ENCODE measurements at regions not wholly inside any gene's neighbourhood (a gene's known extent, or its start where the extent isn't known, plus 50 kb on each side); places are given as distances from the start of the nearest gene placed in this dataset.

GRCh38 chr17:79366988-79367571 lies 243.8 kb downstream of the RBFOX3 start:
- Histone ChIP-seq H3K9me3 (ENCODE audit: low read length) (no peaks in the 10 kb centered on the region), H3K27ac (ENCODE audit: low read depth, low read length) (no peak overlapping the region), H3K4me1 (ENCODE audit: insufficient read depth, low read length) (peaks cover 27% of the 10 kb centered on the region), H3K36me3 (ENCODE audit: insufficient read depth, low read length) (no peaks in the 10 kb centered on the region), H3K27me3 (ENCODE audit: control insufficient read depth in 1 of 2, insufficient read depth in 2 of 2, low read length in 2 of 2) (no peaks in the 10 kb centered on the region), H3K9ac (ENCODE audit: low read length) (no peak overlapping the region), H3K4me3 (ENCODE audit: low read depth in 1 of 2, low read length in 2 of 2) (no peak overlapping the region)

DNA sequence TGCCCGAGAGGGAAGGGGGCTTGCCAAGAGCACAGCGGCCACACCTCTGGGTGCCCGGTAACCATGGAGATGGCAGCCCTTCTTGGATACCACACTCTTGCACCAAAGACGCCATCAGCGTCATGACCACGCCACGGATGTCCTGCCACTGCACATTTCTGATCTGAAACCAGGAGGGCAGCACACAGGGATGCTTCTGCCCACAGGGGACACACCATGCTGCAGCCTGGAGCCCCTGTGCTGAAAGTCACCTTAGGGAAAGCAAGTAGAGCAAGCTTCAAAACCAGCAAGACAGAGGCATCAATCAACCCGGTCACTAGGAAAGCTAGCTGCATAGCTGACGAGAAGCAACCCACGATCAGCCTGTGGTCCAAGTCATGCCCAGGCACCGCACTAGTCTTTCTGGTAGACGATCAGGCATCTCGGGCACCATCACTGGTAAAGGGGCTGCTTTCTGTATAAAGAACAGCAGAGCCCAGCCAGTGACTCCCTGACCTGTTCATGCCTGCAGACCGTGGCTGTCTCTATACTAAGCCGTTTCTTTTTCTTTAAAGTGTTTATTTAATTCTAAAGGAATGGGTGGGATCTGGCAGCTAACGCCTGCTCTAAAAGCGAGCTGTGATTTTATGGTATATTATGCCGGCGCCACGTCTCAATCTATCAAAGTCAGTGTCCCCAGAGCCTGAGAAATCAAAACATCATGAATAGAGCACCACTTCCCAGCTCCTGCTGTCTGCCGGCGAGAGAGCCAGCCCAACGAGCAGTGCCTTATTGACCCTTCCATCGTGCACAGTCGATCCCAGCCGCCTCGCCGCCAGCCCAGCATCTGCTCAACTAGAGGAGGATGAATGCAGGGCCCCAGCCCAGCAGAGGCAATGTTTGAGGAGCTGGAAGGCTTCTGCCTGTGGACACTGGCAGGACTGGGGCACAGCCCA lies 244.7 kb downstream of the RBFOX3 start:
- H3K4me1 ChIP-seq (ENCODE audit: insufficient read depth, low read length) = peaks cover 30% of the 10 kb centered on the region
- no peak overlapping the region for H3K27ac ChIP-seq (ENCODE audit: low read depth, low read length)
- H3K27me3 ChIP-seq (ENCODE audit: control insufficient read depth in 1 of 2, insufficient read depth in 2 of 2, low read length in 2 of 2) = no peaks in the 10 kb centered on the region
- no peaks in the 10 kb centered on the region for H3K9me3 ChIP-seq (ENCODE audit: low read length)
- no peak overlapping the region for H3K4me3 ChIP-seq (ENCODE audit: low read depth in 1 of 2, low read length in 2 of 2)
- H3K9ac ChIP-seq (ENCODE audit: low read length) = no peak overlapping the region
- no peaks in the 10 kb centered on the region for H3K36me3 ChIP-seq (ENCODE audit: insufficient read depth, low read length)

- H3K9ac ChIP-seq (ENCODE audit: low read length) = no peak overlapping the region
- H3K4me3 ChIP-seq (ENCODE audit: low read depth in 1 of 2, low read length in 2 of 2) = no peak overlapping the region
- H3K27me3 ChIP-seq (ENCODE audit: control insufficient read depth in 1 of 2, insufficient read depth in 2 of 2, low read length in 2 of 2) = no peaks in the 10 kb centered on the region
- peaks cover 30% of the 10 kb centered on the region for H3K4me1 ChIP-seq (ENCODE audit: insufficient read depth, low read length)
- H3K9me3 ChIP-seq (ENCODE audit: low read length) = no peaks in the 10 kb centered on the region
- no peaks in the 10 kb centered on the region for H3K36me3 ChIP-seq (ENCODE audit: insufficient read depth, low read length)
- H3K27ac ChIP-seq (ENCODE audit: low read depth, low read length) = no peak overlapping the region
Observed at GRCh38 chr17:79365351-79365750, 245.5 kb downstream of the RBFOX3 start.

DNA sequence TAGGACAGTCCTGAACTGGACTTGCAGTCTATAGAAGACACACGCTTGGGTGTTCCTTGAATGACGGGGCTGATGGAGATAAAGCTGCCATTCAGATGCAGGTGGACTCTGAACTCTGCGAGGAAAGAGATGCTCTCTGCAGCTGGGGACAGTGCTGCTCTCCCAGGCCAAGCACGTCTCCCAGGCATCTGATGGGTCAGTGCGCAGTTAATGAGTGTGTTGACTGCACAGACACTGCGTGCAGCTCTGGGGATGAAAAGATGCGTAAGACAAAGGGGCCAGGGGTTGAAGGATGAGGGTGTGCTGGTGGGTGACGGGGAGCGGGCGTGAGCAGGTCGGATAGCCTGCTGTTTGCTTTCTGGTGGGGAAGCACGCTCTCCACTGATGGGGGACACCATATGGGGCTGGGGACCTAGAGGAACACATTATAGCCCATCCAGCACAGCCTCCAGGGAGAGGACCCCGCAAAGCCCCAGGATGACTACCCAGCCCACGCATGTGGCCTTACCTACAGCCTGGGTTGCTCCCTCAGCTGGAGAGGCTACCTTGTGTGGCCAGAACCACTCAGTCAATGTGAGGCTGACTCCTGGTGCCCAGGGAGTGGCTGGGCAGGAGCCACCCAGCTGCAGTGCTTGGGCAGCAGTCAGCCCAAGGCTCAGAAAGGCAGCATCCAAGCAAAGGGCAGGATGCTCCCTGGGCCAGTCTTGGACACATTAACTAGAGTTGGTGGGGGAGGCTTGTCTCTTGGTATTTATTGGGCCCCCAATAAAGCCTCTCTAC lies 246.3 kb downstream of the RBFOX3 start:
- Histone ChIP-seq H3K4me1 (ENCODE audit: insufficient read depth, low read length) (peaks cover 30% of the 10 kb centered on the region), H3K9ac (ENCODE audit: low read length) (no peak overlapping the region), H3K27ac (ENCODE audit: low read depth, low read length) (no peak overlapping the region), H3K9me3 (ENCODE audit: low read length) (no peaks in the 10 kb centered on the region), H3K27me3 (ENCODE audit: control insufficient read depth in 1 of 2, insufficient read depth in 2 of 2, low read length in 2 of 2) (no peaks in the 10 kb centered on the region), H3K36me3 (ENCODE audit: insufficient read depth, low read length) (no peaks in the 10 kb centered on the region), H3K4me3 (ENCODE audit: low read depth in 1 of 2, low read length in 2 of 2) (no peak overlapping the region)

DNA sequence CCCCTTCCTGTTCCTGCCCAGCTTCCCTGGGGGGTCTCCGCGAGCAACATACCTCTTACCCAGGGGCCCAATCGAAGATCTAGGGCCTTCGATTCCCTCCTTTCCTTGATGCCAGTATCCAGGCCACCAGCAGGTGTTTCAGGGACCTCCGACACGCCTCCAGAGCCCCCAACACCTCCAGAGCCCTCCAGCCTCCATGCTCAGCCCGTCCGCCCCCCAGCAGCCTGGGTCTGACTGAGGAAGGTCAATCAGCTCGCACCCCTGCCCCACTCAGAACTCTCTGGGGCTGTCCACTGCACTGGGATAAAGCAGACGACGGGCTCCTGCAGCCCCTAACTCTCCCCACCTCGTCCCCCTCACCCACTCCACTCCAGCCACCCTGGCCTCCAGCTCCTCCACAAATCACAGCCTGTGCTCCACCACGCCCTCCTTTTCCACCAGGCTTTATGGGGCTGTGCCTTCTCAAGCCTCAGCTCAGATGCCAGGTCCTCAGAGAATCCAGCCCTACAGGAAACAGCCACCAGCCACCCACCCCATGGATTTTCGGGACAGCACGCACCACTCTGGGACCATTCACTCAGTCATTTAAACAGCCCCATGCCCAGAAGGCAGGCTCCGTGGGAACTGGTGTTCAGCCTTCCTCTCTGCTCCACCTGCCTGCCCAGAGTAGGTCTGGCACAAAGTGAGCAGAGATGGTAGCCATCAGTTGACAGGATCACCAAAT lies 247.1 kb downstream of the RBFOX3 start:
- Histone ChIP-seq H3K4me3 (ENCODE audit: low read depth in 1 of 2, low read length in 2 of 2) (no peak overlapping the region), H3K4me1 (ENCODE audit: insufficient read depth, low read length) (peaks cover 30% of the 10 kb centered on the region), H3K27ac (ENCODE audit: low read depth, low read length) (no peak overlapping the region), H3K9ac (ENCODE audit: low read length) (no peak overlapping the region), H3K9me3 (ENCODE audit: low read length) (no peaks in the 10 kb centered on the region), H3K36me3 (ENCODE audit: insufficient read depth, low read length) (no peaks in the 10 kb centered on the region), H3K27me3 (ENCODE audit: control insufficient read depth in 1 of 2, insufficient read depth in 2 of 2, low read length in 2 of 2) (no peaks in the 10 kb centered on the region)

GRCh38 chr17:79362772-79363305 lies 248.0 kb downstream of the RBFOX3 start:
- Histone ChIP-seq H3K9me3 (ENCODE audit: low read length) (no peaks in the 10 kb centered on the region), H3K36me3 (ENCODE audit: insufficient read depth, low read length) (no peaks in the 10 kb centered on the region), H3K9ac (ENCODE audit: low read length) (no peak overlapping the region), H3K4me3 (ENCODE audit: low read depth in 1 of 2, low read length in 2 of 2) (no peak overlapping the region), H3K4me1 (ENCODE audit: insufficient read depth, low read length) (peaks cover 30% of the 10 kb centered on the region), H3K27ac (ENCODE audit: low read depth, low read length) (no peak overlapping the region), H3K27me3 (ENCODE audit: control insufficient read depth in 1 of 2, insufficient read depth in 2 of 2, low read length in 2 of 2) (no peaks in the 10 kb centered on the region)

DNA sequence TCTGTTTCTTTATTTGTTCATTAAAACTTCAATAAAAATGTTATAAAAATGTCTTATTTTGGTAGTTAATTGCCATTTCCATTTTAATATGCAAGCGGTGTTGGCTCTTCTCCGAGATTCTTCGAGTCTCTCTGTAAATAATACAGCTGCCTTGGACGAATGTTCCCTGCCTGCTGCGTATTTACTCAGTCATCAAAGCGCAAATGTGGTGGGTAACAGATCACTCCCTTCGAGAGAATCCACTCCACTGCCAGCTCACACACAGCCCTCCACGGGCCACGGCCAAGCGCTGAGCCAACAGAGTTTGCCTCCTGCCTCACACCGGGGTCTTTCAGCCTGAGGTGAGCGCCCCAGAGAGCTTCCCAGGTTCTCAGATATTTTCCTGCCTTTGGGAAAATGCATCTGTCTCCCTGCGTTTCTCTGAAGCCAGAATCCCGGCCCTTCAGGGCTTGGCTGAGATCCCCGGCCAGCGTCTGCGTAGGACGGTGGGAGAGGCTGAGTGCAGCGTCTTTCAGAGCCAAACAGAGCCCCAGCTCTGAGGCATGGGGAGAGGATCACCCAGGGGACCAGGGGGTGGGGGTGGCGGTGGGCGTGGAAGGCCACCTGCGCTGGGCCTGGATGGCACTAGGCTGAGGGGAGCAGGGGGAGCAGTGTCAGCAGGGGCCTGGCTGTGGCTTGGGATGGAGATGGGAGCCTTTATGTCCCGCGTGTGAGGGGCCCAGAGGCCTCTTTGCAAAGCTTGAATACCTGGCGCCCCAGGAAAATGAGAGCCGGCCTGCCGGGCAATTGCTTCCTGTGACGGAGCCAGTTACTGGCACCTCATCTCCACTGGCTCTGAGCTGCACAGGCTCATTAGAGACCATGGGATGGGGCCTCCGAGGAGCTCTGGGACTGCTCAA lies 248.7 kb downstream of the RBFOX3 start:
- no peaks in the 10 kb centered on the region for H3K27me3 ChIP-seq (ENCODE audit: control insufficient read depth in 1 of 2, insufficient read depth in 2 of 2, low read length in 2 of 2)
- no peak overlapping the region for H3K9ac ChIP-seq (ENCODE audit: low read length)
- H3K27ac ChIP-seq (ENCODE audit: low read depth, low read length) = no peak overlapping the region
- H3K9me3 ChIP-seq (ENCODE audit: low read length) = no peaks in the 10 kb centered on the region
- H3K4me1 ChIP-seq (ENCODE audit: insufficient read depth, low read length) = peaks cover 30% of the 10 kb centered on the region
- no peak overlapping the region for H3K4me3 ChIP-seq (ENCODE audit: low read depth in 1 of 2, low read length in 2 of 2)
- H3K36me3 ChIP-seq (ENCODE audit: insufficient read depth, low read length) = no peaks in the 10 kb centered on the region

DNA sequence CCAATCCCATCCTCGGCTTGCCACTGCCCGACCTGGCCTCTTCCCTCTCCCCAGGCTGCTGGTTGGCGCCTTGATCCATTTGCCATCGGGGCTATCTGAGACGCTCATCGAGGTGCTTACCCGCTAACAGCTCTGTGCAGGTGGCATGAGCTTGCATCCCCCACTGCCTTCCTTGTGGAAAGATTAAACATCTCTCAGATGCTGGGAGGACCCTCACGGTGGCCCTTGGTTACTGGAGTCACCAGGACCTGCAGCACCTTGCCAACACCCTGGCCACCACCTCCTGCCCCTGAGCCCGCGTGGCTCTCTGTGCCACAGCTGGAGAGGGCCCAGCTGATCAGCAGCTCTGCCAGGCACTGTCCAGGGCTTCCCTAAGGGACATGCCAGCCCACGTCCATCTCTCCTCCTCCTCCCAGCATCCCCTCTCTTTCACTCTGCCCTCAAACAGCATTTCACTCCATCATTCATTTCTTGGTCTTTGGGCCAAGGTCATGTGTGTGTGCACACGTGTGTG lies 249.6 kb downstream of the RBFOX3 start:
- no peak overlapping the region for H3K4me3 ChIP-seq (ENCODE audit: low read depth in 1 of 2, low read length in 2 of 2)
- H3K27ac ChIP-seq (ENCODE audit: low read depth, low read length) = no peak overlapping the region
- no peaks in the 10 kb centered on the region for H3K36me3 ChIP-seq (ENCODE audit: insufficient read depth, low read length)
- peaks cover 32% of the 10 kb centered on the region for H3K4me1 ChIP-seq (ENCODE audit: insufficient read depth, low read length)
- no peak overlapping the region for H3K9ac ChIP-seq (ENCODE audit: low read length)
- H3K9me3 ChIP-seq (ENCODE audit: low read length) = no peaks in the 10 kb centered on the region
- H3K27me3 ChIP-seq (ENCODE audit: control insufficient read depth in 1 of 2, insufficient read depth in 2 of 2, low read length in 2 of 2) = no peaks in the 10 kb centered on the region

DNA sequence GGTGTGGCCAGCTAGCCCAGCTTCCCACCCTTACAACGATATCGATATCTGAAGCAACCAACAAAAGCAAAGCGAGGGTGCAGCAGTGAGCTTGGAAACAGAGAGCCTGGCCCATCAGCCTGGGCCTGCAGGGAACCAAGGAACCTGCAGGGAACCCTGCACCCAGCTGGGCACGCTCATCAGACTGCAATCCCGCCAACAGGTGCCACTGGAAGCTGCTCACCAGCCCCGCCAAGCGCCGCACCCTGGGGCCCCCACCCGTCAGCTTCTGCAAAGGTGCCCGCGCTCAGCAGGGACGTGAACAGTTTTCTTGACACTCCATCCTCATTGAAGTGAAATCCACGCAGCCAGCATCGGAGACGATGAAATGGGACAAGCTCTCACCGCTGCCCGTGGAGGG lies 250.7 kb downstream of the RBFOX3 start:
- H3K27me3 ChIP-seq (ENCODE audit: control insufficient read depth in 1 of 2, insufficient read depth in 2 of 2, low read length in 2 of 2) = no peaks in the 10 kb centered on the region
- peaks cover 33% of the 10 kb centered on the region for H3K4me1 ChIP-seq (ENCODE audit: insufficient read depth, low read length)
- no peak overlapping the region for H3K9ac ChIP-seq (ENCODE audit: low read length)
- H3K27ac ChIP-seq (ENCODE audit: low read depth, low read length) = no peak overlapping the region
- no peaks in the 10 kb centered on the region for H3K36me3 ChIP-seq (ENCODE audit: insufficient read depth, low read length)
- no peaks in the 10 kb centered on the region for H3K9me3 ChIP-seq (ENCODE audit: low read length)
- no peak overlapping the region for H3K4me3 ChIP-seq (ENCODE audit: low read depth in 1 of 2, low read length in 2 of 2)

DNA sequence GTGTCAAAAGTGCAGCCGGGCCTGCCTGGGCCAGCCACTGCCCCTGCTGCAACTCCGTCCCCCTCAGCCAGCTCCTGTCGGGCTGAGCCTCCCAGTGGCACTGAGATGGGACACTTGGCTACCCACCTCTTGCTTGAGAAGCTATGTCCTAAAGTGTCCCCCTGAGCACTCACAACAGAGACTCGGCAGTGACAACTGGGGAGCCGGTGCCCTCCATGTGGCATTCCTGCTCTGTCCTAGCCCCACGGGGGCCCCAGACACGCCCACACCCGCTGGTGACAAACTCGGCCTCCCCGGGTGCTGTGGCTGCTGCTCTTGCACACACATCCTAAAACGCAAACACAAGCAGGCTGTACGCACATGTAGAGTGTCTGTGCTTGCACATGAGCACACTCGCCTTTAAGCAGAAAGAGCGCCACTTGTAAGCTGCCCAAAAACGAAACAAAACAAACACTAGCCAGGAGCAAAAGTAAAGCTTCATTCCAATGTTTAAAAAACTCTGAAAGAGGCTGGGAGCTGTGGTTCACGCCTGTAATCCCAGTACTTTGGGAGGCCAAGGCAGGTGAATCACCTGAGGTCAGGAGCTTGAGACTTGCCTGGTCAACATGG lies 253.9 kb downstream of the RBFOX3 start:
- Histone ChIP-seq H3K36me3 (ENCODE audit: insufficient read depth, low read length) (no peaks in the 10 kb centered on the region), H3K4me1 (ENCODE audit: insufficient read depth, low read length) (peaks cover 21% of the 10 kb centered on the region), H3K9ac (ENCODE audit: low read length) (no peak overlapping the region), H3K4me3 (ENCODE audit: low read depth in 1 of 2, low read length in 2 of 2) (no peak overlapping the region), H3K9me3 (ENCODE audit: low read length) (no peaks in the 10 kb centered on the region), H3K27ac (ENCODE audit: low read depth, low read length) (no peak overlapping the region), H3K27me3 (ENCODE audit: control insufficient read depth in 1 of 2, insufficient read depth in 2 of 2, low read length in 2 of 2) (no peaks in the 10 kb centered on the region)

All from muscle layer of colon (tissue), 2 donors.